Spleen (tissue), 7 donors: ENCODE measurements at regions not wholly inside any gene's neighbourhood (a gene's known extent, or its start where the extent isn't known, plus 50 kb on each side); places are given as distances from the start of the nearest gene placed in this dataset.

Experiments used
- POLR2A ChIP-seq, 3 donors: fragments of 450-650 bp; IDR thresholded peaks; one replicate each; pipeline ENCODE4 v1.5.1; 2017; ENCODE audit warnings: antibody characterized with exemption in 3 of 3, mild to moderate bottlenecking in 1 of 3
- POLR2AphosphoS5 ChIP-seq, 3 donors: sonication (generic); formaldehyde crosslinking; IDR thresholded peaks; one replicate each; pipeline ENCODE4 v1.5.1; 2017; ENCODE audit warnings: antibody characterized with exemption in 3 of 3
- TF ChIP-seq, protein P1 (sequence below), 11 experiments: fragments of 200-600 bp in 7 of 11; fragments of 450-650 bp in 4 of 11; sonication (generic) in 4 of 11; IDR thresholded peaks in 8 of 11; conservative IDR thresholded peaks in 3 of 11; 1 replicate in 7 of 11; 2 replicates in 4 of 11; pipeline versions ENCODE4 v1.4.0 to v1.8.0; 2016 to 2021; ENCODE audit warnings: antibody characterized with exemption in 11 of 11, inconsistent platforms in 4 of 11, mild to moderate bottlenecking in 1 of 11
- donor health status: DM: no; HTN: no; CAD: no; lungs with moderate emphysema.
- donor health status: DM: no; HTN: no; CAD: no.
- donor health status: DM: no; HTN: no; CAD: no.

DNA sequence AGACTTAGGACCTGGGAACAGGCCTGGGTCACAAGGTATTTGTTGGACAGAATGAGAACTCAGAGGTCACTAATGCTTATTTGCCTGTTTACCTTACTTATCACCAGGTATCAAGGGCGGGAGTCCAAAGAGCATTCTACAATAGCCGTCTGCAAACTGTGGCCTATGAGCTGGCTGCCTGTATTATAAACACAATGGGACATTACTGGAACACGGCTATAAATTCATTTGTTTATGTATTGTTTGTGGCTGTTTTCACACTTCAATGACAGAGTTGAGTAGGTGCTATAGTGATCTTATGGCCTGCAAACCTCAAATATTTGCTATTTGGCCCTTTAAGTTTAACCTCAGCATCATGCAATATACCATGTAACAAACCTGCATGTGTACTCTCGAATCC is 76.6 kb upstream of the ASTN2 start:
- TF ChIP-seq, protein P1, sequence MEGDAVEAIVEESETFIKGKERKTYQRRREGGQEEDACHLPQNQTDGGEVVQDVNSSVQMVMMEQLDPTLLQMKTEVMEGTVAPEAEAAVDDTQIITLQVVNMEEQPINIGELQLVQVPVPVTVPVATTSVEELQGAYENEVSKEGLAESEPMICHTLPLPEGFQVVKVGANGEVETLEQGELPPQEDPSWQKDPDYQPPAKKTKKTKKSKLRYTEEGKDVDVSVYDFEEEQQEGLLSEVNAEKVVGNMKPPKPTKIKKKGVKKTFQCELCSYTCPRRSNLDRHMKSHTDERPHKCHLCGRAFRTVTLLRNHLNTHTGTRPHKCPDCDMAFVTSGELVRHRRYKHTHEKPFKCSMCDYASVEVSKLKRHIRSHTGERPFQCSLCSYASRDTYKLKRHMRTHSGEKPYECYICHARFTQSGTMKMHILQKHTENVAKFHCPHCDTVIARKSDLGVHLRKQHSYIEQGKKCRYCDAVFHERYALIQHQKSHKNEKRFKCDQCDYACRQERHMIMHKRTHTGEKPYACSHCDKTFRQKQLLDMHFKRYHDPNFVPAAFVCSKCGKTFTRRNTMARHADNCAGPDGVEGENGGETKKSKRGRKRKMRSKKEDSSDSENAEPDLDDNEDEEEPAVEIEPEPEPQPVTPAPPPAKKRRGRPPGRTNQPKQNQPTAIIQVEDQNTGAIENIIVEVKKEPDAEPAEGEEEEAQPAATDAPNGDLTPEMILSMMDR (IDR thresholded peaks at IDR 0.05 in 8 of 11, conservative IDR thresholded peaks at IDR 0.05 in 3 of 11), result no peak
- no peak for TF ChIP-seq POLR2A (IDR thresholded peaks at IDR 0.05)
- no peak for TF ChIP-seq POLR2AphosphoS5 (IDR thresholded peaks at IDR 0.05)
